ENCODE measurements at regions not wholly inside any gene's neighbourhood (a gene's known extent, or its start where the extent isn't known, plus 50 kb on each side); places are given as distances from the start of the nearest gene placed in this dataset.

- no peak for DNase-seq
- no peak overlapping the region for H3K9ac ChIP-seq (ENCODE audit: low read depth, low read length)
- no peak for ATAC-seq (ENCODE audit: insufficient read depth, low read depth)
- no peaks in the 10 kb centered on the region for H4K20me1 ChIP-seq (ENCODE audit: insufficient read depth, low read length)
- no peak for TF ChIP-seq CTCF (IDR thresholded peaks at IDR 0.05; ENCODE audit: borderline replicate concordance, extremely low read depth, low read length, poor library complexity, severe bottlenecking)
- TF ChIP-seq EZH2 (IDR thresholded peaks at IDR 0.05; ENCODE audit: borderline replicate concordance, low read depth, low read length, severe bottlenecking): no peak
- H2AFZ ChIP-seq (ENCODE audit: low read depth, low read length): no peak overlapping the region
- no peaks in the 10 kb centered on the region for H3K79me2 ChIP-seq (ENCODE audit: insufficient read depth, low read length)
- H3K4me2 ChIP-seq (ENCODE audit: insufficient read depth, low read length): no peak overlapping the region
- H3K9me3 ChIP-seq (ENCODE audit: insufficient read depth, low read length, severe bottlenecking): no peaks in the 10 kb centered on the region
- no peak overlapping the region for H3K27ac ChIP-seq (ENCODE audit: low read length)
- no peaks in the 10 kb centered on the region for H3K36me3 ChIP-seq (ENCODE audit: insufficient read depth, low read length)
- H3K4me3 ChIP-seq (ENCODE audit: low read depth in 1 of 2, low read length in 2 of 2): no peak overlapping the region
- H3K4me1 ChIP-seq (ENCODE audit: insufficient read depth, low read length): no peaks in the 10 kb centered on the region
- H3K27me3 ChIP-seq (ENCODE audit: insufficient read depth, low read length, poor library complexity): no peaks in the 10 kb centered on the region
Observed at GRCh38 chr4:125727931-125728330, 413.2 kb downstream of the FAT4 start.

GRCh38 chr4:125728568-125728967 lies 413.8 kb downstream of the FAT4 start:
- DNase-seq (no peak), ATAC-seq (ENCODE audit: insufficient read depth, low read depth) (no peak)
- Histone ChIP-seq H3K27me3 (ENCODE audit: insufficient read depth, low read length, poor library complexity) (no peaks in the 10 kb centered on the region), H3K9me3 (ENCODE audit: insufficient read depth, low read length, severe bottlenecking) (no peaks in the 10 kb centered on the region), H3K79me2 (ENCODE audit: insufficient read depth, low read length) (no peaks in the 10 kb centered on the region), H3K36me3 (ENCODE audit: insufficient read depth, low read length) (no peaks in the 10 kb centered on the region), H3K4me2 (ENCODE audit: insufficient read depth, low read length) (no peak overlapping the region), H3K27ac (ENCODE audit: low read length) (no peak overlapping the region), H4K20me1 (ENCODE audit: insufficient read depth, low read length) (no peaks in the 10 kb centered on the region), H3K9ac (ENCODE audit: low read depth, low read length) (no peak overlapping the region), H2AFZ (ENCODE audit: low read depth, low read length) (no peak overlapping the region), H3K4me1 (ENCODE audit: insufficient read depth, low read length) (no peaks in the 10 kb centered on the region), H3K4me3 (ENCODE audit: low read depth in 1 of 2, low read length in 2 of 2) (no peak overlapping the region)
- TF ChIP-seq CTCF (IDR thresholded peaks at IDR 0.05; ENCODE audit: borderline replicate concordance, extremely low read depth, low read length, poor library complexity, severe bottlenecking) (no peak), EZH2 (IDR thresholded peaks at IDR 0.05; ENCODE audit: borderline replicate concordance, low read depth, low read length, severe bottlenecking) (no peak)

GRCh38 chr4:125729171-125729570 lies 414.4 kb downstream of the FAT4 start:
- Histone ChIP-seq H2AFZ (ENCODE audit: low read depth, low read length) (no peak overlapping the region), H3K4me3 (ENCODE audit: low read depth in 1 of 2, low read length in 2 of 2) (no peak overlapping the region), H3K9ac (ENCODE audit: low read depth, low read length) (no peak overlapping the region), H3K4me2 (ENCODE audit: insufficient read depth, low read length) (no peak overlapping the region), H3K27ac (ENCODE audit: low read length) (no peak overlapping the region), H3K79me2 (ENCODE audit: insufficient read depth, low read length) (no peaks in the 10 kb centered on the region), H3K9me3 (ENCODE audit: insufficient read depth, low read length, severe bottlenecking) (no peaks in the 10 kb centered on the region), H3K36me3 (ENCODE audit: insufficient read depth, low read length) (no peaks in the 10 kb centered on the region), H3K4me1 (ENCODE audit: insufficient read depth, low read length) (no peaks in the 10 kb centered on the region), H4K20me1 (ENCODE audit: insufficient read depth, low read length) (no peaks in the 10 kb centered on the region), H3K27me3 (ENCODE audit: insufficient read depth, low read length, poor library complexity) (no peaks in the 10 kb centered on the region)
- no peak for ATAC-seq (ENCODE audit: insufficient read depth, low read depth)
- DNase-seq: no peak
- TF ChIP-seq EZH2 (IDR thresholded peaks at IDR 0.05; ENCODE audit: borderline replicate concordance, low read depth, low read length, severe bottlenecking) (no peak), CTCF (IDR thresholded peaks at IDR 0.05; ENCODE audit: borderline replicate concordance, extremely low read depth, low read length, poor library complexity, severe bottlenecking) (no peak)

GRCh38 chr4:125732632-125733031 lies 417.9 kb downstream of the FAT4 start:
- no peaks in the 10 kb centered on the region for H3K27me3 ChIP-seq (ENCODE audit: insufficient read depth, low read length, poor library complexity)

More at GRCh38 chr4:125732632-125733031, 417.9 kb downstream of the FAT4 start:
- Histone ChIP-seq H3K4me2 (ENCODE audit: insufficient read depth, low read length) (no peak overlapping the region), H3K4me3 (ENCODE audit: low read depth in 1 of 2, low read length in 2 of 2) (no peak overlapping the region), H3K27ac (ENCODE audit: low read length) (no peak overlapping the region), H3K79me2 (ENCODE audit: insufficient read depth, low read length) (no peaks in the 10 kb centered on the region), H3K9ac (ENCODE audit: low read depth, low read length) (no peak overlapping the region), H2AFZ (ENCODE audit: low read depth, low read length) (no peak overlapping the region), H3K4me1 (ENCODE audit: insufficient read depth, low read length) (no peaks in the 10 kb centered on the region), H4K20me1 (ENCODE audit: insufficient read depth, low read length) (no peaks in the 10 kb centered on the region), H3K36me3 (ENCODE audit: insufficient read depth, low read length) (no peaks in the 10 kb centered on the region), H3K9me3 (ENCODE audit: insufficient read depth, low read length, severe bottlenecking) (no peaks in the 10 kb centered on the region)
- TF ChIP-seq EZH2 (IDR thresholded peaks at IDR 0.05; ENCODE audit: borderline replicate concordance, low read depth, low read length, severe bottlenecking): no peak
- TF ChIP-seq CTCF (IDR thresholded peaks at IDR 0.05; ENCODE audit: borderline replicate concordance, extremely low read depth, low read length, poor library complexity, severe bottlenecking): no peak
- DNase-seq (no peak), ATAC-seq (ENCODE audit: insufficient read depth, low read depth) (no peak)
